HEK293 (cell line): ENCODE measurements at regions not wholly inside any gene's neighbourhood (a gene's known extent, or its start where the extent isn't known, plus 50 kb on each side); places are given as distances from the start of the nearest gene placed in this dataset.

Experiments
- REST ChIP-seq: fragments of 450-650 bp; formaldehyde crosslinking; IDR thresholded peaks from 2 replicates; pipeline ENCODE4 v1.5.1; 2016; ENCODE audit warnings: missing biosample characterization, missing genetic modification characterization
- TF ChIP-seq, protein P1 (sequence below): fragments of 450-650 bp; formaldehyde crosslinking; IDR thresholded peaks from 2 replicates; pipeline ENCODE4 v1.5.1; 2016; ENCODE audit warnings: missing biosample characterization, missing genetic modification characterization

DNA sequence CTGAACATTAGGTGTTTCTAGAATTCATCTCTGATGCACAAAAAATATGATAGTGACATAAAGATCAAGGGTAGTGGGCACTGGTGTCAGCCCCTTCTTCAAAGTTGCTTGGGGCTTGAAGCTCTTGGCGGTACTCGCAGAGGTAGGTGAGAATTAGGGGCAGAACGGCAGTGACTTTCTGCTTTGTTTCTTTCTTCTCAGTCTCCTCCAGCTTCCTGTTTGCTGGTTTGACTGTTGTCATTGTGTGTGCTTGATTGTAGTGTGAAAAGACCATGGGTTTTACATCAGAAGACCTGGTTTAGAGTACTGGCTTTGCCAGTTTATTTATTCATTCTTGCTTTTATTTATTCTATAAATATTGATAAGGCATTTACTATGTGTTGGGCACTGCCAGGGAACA, 156.7 kb upstream of the PLET1 start:
- no peak for TF ChIP-seq REST (tag by site-specific recombination)
- TF ChIP-seq, protein P1, sequence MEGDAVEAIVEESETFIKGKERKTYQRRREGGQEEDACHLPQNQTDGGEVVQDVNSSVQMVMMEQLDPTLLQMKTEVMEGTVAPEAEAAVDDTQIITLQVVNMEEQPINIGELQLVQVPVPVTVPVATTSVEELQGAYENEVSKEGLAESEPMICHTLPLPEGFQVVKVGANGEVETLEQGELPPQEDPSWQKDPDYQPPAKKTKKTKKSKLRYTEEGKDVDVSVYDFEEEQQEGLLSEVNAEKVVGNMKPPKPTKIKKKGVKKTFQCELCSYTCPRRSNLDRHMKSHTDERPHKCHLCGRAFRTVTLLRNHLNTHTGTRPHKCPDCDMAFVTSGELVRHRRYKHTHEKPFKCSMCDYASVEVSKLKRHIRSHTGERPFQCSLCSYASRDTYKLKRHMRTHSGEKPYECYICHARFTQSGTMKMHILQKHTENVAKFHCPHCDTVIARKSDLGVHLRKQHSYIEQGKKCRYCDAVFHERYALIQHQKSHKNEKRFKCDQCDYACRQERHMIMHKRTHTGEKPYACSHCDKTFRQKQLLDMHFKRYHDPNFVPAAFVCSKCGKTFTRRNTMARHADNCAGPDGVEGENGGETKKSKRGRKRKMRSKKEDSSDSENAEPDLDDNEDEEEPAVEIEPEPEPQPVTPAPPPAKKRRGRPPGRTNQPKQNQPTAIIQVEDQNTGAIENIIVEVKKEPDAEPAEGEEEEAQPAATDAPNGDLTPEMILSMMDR (tag by site-specific recombination), result no peak
